ENCODE measurements at regions not wholly inside any gene's neighbourhood (a gene's known extent, or its start where the extent isn't known, plus 50 kb on each side); places are given as distances from the start of the nearest gene placed in this dataset.
"Not testable (repeated sequence)": the region's sequence is repeated elsewhere in the genome, so short reads cannot be mapped to it uniquely, and the experiment has no call there.

- no peak for DNase-seq (ENCODE audit: extremely low read depth in 1 of 2, low read depth in 1 of 2)
Observed at GRCh38 chr7:46071601-46072000, 150.5 kb upstream of the IGFBP3 start.

- DNase-seq (ENCODE audit: extremely low read depth in 1 of 2, low read depth in 1 of 2): no peak
Observed at GRCh38 chr7:46071076-46071475, 150.0 kb upstream of the IGFBP3 start.

- no peak for DNase-seq (ENCODE audit: extremely low read depth in 1 of 2, low read depth in 1 of 2)
Observed at GRCh38 chr7:46068159-46068558, 147.1 kb upstream of the IGFBP3 start.

GRCh38 chr7:46059308-46060020 is 138.4 kb upstream of the IGFBP3 start:
- DNase-seq (ENCODE audit: extremely low read depth in 1 of 2, low read depth in 1 of 2): no peak

GRCh38 chr7:46058086-46058823 is 137.2 kb upstream of the IGFBP3 start:
- DNase-seq (ENCODE audit: extremely low read depth in 1 of 2, low read depth in 1 of 2): no peak

GRCh38 chr7:46054915-46055314 is 133.8 kb upstream of the IGFBP3 start:
- no peak for DNase-seq (ENCODE audit: extremely low read depth in 1 of 2, low read depth in 1 of 2)

- DNase-seq (ENCODE audit: extremely low read depth in 1 of 2, low read depth in 1 of 2): no peak
Observed at GRCh38 chr7:46054272-46054671, 133.2 kb upstream of the IGFBP3 start.

GRCh38 chr7:46047581-46047980 is 126.5 kb upstream of the IGFBP3 start:
- no peak for DNase-seq (ENCODE audit: extremely low read depth in 1 of 2, low read depth in 1 of 2)

GRCh38 chr7:46043338-46043737 is 122.3 kb upstream of the IGFBP3 start:
- DNase-seq (ENCODE audit: extremely low read depth in 1 of 2, low read depth in 1 of 2): not testable (repeated sequence)

- DNase-seq (ENCODE audit: extremely low read depth in 1 of 2, low read depth in 1 of 2): not testable (repeated sequence)
Observed at GRCh38 chr7:46039813-46040212, 118.7 kb upstream of the IGFBP3 start.

- no peak for DNase-seq (ENCODE audit: extremely low read depth in 1 of 2, low read depth in 1 of 2)
Observed at GRCh38 chr7:46035166-46035565, 114.1 kb upstream of the IGFBP3 start.

- no peak for DNase-seq (ENCODE audit: extremely low read depth in 1 of 2, low read depth in 1 of 2)
Observed at GRCh38 chr7:46034056-46034768, 113.1 kb upstream of the IGFBP3 start.

GRCh38 chr7:46033592-46033991 is 112.5 kb upstream of the IGFBP3 start:
- DNase-seq (ENCODE audit: extremely low read depth in 1 of 2, low read depth in 1 of 2): no peak

GRCh38 chr7:46032942-46033341 is 111.9 kb upstream of the IGFBP3 start:
- no peak for DNase-seq (ENCODE audit: extremely low read depth in 1 of 2, low read depth in 1 of 2)

GRCh38 chr7:46032353-46032752 is 111.3 kb upstream of the IGFBP3 start:
- no peak for DNase-seq (ENCODE audit: extremely low read depth in 1 of 2, low read depth in 1 of 2)

GRCh38 chr7:46029111-46029704 is 108.1 kb upstream of the IGFBP3 start:
- no peak for DNase-seq (ENCODE audit: extremely low read depth in 1 of 2, low read depth in 1 of 2)

- no peak for DNase-seq (ENCODE audit: extremely low read depth in 1 of 2, low read depth in 1 of 2)
Observed at GRCh38 chr7:46028246-46028645, 107.2 kb upstream of the IGFBP3 start.

- no peak for DNase-seq (ENCODE audit: extremely low read depth in 1 of 2, low read depth in 1 of 2)
Observed at GRCh38 chr7:46026741-46027140, 105.7 kb upstream of the IGFBP3 start.

GRCh38 chr7:46024263-46024916 is 103.3 kb upstream of the IGFBP3 start:
- no peak for DNase-seq (ENCODE audit: extremely low read depth in 1 of 2, low read depth in 1 of 2)

- no peak for DNase-seq (ENCODE audit: extremely low read depth in 1 of 2, low read depth in 1 of 2)
Observed at GRCh38 chr7:46022397-46022796, 101.3 kb upstream of the IGFBP3 start.
